B cell (primary cell): ENCODE measurements at regions not wholly inside any gene's neighbourhood (a gene's known extent, or its start where the extent isn't known, plus 50 kb on each side); places are given as distances from the start of the nearest gene placed in this dataset.

Experiments used
- CTCF ChIP-seq: fragments of 200-600 bp; IDR thresholded peaks from one replicate; pipeline ENCODE4 v1.8.0; 2022; ENCODE audit warnings: antibody characterized with exemption, mild to moderate bottlenecking
- EZH2 ChIP-seq: IDR thresholded peaks from 2 replicates; pipeline ENCODE4 v1.6.1; 2012; ENCODE audit warnings: borderline replicate concordance, low read depth, mild to moderate bottlenecking, moderate library complexity, low read length; ENCODE audit not compliant: insufficient read depth, poor library complexity, severe bottlenecking

- TF ChIP-seq CTCF (no peak), EZH2 (no peak)
These were observed 54.6 kb downstream of the STRIT1 start for GRCh38 chr3:155238845-155239244.
